ENCODE measurements at regions not wholly inside any gene's neighbourhood (a gene's known extent, or its start where the extent isn't known, plus 50 kb on each side); places are given as distances from the start of the nearest gene placed in this dataset.

DNA sequence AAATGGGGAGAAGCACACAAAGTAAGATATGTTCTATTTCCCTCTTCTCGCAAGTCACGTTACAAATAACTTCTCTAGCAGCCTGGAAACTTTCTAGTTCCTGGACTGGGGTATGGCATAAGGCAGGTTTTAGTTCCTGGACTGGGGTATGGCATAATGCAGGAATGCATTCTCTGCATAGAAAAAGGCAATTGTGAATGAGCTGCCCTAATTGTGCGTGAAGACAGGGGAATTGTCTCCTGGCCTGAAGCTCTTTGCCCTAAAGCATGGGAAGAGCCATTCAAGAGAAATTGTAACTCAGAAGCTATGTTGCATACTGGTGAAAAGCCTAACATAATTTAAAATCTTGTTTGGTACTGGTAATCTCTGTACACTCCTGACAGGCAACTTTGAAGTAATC, 54.3 kb upstream of the CBLB start:
- DNase-seq: no peak

DNA sequence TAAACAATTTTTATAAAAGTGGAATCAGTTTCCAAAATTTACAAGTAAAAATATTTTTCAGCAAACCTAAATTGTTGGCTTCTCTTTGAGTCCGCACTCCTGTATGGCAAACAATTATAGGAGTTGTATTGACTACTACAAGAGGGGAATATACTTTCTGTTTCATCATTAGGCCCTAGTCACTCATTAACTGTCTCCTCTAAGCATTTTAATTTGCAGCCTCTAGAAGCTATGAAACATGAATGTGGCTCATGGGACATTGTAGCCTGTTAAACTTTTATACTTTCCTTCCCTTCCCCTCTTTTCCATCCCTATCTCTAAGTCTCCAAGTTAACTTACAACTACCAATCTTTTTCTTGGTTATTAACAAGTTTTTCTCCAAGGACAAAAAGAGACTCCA, 58.9 kb upstream of the CBLB start:
- no peak for DNase-seq

DNA sequence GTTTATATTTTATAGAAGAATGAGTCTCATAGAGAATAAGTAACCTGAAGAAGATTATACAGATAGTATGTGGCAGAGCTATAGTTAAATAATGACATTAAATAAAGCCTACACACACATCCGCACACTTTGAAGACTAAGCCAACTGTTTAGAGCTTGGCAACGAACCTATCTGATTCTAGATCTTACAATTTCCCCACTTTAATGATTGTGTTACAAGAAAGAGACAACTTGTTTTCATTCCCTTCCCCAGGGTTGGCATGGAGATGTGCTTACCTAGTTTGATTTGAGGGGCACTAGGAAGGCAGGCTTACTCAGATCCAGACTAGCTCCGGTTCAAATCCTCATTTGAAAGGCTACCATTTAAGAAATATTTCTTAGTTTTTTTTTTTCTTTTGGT, 61.9 kb upstream of the CBLB start:
- no peak for DNase-seq

DNA sequence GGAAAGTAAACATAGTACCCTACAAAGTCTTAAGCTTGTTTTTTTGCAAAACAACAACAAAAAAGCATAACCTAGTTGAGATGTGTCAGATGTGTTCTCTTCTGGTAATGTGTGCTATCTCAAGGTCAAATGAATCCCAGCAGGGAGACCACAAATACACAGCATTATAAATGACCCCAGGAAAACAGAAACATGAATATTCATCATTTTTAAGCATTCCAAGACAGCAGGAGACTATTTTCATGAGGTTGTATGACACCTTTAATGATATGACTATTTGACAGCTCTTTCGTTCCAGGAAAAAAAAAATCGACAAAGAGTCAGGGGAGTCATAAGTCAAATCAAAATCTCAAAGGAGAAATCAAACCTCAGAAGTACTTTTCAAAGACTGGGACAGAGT, 62.7 kb upstream of the CBLB start:
- DNase-seq: no peak

DNA sequence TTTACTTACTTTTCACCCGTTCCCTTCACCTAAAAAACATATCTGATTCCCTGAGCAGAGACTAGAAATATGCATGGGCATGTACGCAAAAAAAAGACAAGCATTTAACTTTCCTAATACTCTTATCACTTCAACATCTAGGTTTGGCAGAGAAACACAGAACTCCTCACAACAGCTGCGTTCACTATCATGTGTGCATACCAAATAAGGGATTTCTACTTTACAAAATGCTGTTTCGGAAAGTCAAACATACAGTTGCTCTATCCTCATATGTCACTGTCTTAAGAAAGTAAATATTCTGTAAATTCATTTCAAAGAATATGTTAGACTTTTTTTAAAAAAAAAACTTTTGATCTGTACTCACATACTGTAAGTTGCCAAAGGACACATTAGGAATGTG, 65.1 kb upstream of the CBLB start:
- DNase-seq: peak; percentile 30

DNA sequence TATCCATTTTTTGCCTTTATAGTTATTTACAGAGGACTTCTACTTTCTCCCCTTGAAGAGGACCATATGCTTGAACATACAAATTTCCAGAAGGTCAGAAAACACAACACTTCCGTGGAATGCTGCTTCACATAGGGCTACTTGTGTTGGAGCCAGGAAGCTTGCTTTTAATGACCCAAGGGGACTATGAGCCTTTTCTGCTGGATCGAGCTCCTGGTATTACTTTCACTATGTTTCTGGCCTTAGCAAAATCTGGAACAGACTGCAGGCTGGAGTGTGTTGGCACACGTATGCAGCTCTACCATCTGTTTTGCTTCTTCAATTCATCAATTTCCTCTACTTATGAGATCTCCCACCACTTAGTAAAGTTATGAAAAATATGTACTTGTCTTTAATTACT, 69.3 kb upstream of the CBLB start:
- DNase-seq: peak; percentile 44

DNA sequence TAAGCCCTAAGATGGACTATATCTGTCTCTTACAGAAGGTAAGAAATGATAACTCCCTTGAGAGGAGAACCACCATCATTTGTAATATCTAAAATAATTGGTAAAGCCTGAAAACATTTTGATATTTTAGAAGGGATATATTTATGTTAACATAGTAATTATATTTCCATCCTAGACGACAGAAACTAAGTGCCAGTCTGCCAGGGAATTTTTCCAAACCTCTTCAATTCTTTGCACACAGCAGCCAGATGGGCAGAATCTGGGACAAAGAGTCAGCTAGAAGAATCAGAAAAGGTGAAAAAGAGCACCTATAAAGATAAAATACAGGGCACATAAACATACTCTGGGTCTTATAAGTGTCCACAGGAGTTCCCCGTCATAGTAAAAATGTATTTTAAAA, 70.0 kb upstream of the CBLB start:
- DNase-seq: no peak

DNA sequence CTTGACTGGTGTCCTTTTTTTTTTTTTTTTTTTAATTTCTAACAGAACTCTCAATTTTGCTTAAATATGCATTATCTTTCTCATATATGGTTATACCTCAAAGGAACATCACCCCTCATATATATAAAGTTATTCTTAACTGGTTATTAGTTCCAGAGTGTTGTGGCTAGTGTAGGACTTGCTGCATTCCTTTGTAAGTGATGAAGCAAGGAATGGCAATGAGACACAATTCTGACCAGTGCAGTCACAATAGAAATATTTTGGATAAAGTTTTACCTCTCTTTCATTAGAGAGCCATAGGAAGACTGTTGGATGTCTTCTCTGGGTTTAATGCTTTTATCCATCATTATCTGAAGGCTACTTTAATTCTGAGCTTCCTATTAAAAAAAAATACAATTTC, 75.5 kb upstream of the CBLB start:
- DNase-seq: no peak

DNA sequence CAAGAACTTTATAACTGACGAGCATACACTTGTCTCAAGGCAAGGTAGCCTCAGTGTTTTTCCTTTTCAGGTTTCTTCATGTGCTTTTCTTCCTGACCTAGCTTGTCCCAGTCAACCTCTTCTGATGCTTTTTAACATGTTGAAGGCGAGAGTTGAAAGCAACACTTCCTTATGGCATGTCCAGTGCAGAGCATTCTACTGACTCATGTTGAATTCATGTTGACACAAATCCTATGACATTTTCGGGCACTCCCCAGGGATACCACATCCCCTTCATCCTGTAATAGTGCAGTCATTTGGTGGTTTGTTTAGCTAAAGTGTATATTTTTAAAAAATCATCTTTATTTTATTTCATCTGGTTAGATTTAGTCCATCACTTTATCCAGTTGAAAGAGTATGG, 75.9 kb upstream of the CBLB start:
- no peak for DNase-seq

DNA sequence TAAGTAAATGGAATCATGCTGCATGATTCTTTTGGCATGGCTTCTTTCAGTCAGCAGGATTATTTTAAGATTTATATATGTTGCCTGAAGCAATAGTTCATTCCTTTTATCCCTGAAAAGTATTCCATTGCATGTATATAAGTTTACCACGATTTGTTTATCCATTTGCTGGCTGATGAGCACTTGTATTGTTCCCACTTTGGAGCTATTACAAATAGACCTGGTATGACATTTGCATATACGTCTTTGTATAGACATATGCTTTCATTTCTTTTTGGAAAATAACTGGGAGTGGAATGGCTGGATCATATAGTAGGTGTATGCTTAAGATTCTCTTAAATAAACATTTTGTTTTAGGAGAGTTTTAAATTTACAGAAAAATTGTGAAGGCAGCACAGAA, 79.3 kb upstream of the CBLB start:
- no peak for DNase-seq

DNA sequence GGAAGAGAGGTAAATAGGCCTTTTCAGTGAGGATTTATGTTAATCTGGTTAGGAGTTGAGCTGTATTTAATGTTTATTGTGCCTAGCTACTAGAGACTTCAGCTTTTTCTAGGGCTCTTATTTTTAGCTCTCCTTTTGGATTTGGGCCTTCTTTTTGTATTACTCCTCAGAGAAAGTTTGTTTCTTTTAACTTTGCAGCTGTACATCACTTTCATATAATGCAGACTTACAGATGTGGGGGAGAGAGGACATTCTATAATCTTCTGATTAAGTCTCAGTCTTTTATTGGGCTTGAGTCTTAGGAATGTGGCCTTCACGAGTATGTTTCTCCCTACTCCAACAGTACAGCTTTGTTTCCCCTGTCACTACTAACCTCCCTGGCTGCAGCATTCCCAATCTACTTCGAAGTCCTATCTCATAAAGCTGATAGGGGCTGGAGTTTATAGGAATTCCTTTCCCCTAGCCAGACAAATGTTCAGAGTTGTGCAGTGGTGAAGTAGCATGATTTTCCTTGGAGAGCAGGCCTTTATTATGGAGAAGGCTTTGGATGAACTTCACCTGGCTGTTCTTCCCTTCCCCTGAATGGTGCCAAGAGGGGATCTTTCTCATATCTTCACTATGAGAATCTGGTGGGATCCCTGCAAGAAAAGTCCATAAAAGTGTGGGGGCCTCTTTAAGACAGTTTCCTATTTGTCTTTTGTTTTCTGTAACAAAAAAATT, 82.2 kb upstream of the CBLB start:
- DNase-seq: no peak

DNA sequence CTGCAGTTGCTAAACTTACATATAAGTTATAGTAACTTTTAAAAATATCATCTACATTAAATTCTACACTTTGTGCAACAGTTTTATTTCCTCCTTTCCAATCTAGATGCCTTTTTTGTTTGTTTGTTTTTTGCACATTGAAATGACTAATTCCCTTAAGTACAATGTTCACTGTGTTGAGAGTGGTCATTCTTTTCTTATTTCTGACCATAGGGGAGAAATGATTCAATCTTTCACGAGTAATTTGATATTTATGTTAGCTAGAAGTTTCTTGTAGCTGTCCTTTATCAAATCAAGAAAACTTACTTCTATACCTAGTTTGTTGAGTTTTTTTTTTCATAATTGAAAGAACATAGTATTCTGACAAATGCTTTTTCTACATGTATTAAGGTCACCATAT, 85.0 kb upstream of the CBLB start:
- DNase-seq: no peak

DNA sequence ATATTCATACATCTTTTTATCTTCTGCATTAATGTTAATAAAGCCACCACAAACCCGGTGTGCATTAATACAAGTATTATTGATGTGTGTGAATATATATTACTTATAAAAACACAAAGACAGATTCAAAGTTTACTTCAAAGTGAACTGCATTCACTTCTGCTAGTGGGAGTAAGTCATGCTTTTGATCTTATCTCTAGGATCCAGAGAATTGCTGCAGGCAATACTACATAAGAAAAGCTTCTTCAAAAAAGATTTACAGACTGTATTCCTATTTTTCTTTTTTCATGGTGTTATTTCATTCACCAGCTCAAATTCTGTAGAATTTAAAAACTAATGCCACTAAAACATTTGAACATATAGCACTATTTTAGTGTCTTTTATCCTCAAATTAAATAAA, 87.5 kb upstream of the CBLB start:
- DNase-seq: no peak

DNA sequence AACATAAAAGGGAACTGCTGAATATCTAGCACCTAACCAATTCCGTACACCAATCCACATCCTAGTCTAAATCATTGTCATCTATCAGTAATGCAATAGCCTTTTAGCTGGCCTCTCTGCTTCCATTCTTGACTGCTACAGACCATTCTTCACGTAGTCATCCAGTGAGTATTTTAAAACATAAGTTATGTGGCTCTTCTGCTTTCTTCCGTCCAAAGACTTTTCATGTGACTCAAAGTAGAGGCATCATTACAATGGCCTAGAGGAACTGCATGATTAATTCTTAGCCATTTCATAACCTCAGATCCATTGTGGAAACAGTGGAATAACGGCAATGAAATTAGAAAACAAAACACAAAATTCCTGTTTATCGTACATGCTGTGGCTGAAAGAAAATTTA, 88.9 kb upstream of the CBLB start:
- DNase-seq: no peak

DNA sequence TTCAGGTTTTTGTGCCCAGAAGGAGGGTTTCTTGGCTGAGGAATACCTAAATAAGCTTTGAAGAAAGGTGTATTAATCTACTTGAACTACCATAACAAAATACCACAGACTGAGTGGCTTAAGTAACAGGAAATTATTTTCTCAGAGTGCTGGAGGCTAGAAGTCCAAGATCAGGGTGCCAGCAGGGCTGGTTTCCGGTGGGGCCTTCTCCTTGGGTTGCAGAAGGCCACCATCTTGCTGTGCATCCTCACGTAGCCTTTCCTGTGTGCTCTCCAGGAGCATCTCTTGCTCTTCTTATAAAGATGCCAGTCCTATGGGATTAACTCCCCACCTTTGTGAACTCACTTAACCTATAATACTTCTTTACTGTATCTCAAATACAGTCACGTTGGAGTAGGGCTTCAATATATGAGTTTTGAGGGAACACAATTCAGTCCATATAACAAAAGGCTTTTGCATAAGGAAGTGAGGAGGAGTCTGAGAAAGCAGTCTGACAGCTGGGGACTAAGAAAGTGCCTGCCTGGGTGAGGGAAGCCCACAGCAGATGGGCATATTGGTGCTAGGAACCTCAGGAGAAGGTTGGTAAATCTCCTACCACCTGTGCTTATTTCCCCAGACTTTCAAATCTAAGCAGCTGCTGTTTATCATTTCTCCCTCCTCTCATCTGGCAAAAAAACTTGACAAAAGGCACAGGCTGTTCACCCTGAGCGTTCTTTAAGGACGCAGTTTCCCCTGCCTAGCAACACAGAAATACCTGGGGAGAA, 89.6 kb upstream of the CBLB start:
- DNase-seq: no peak

DNA sequence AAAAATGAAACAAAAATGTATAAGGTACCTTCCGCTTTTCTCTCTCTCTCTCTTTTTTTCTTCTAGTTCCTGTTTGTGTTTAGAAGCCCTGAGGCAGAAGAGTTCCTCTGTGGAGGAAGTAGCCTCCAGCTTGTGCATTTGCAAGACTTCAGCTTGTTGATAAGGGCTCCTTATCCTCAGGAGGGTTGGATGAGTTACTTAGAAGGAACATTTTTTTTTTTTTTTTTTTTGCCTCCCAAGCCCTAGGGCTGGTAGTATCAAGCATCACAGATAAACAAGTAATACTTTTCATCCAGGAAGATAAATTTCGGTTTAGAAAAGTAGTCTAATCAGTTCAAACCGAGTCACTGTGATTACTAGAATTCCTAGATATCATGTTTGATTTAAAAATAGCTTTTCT, 91.0 kb upstream of the CBLB start:
- DNase-seq: peak; percentile 21

DNA sequence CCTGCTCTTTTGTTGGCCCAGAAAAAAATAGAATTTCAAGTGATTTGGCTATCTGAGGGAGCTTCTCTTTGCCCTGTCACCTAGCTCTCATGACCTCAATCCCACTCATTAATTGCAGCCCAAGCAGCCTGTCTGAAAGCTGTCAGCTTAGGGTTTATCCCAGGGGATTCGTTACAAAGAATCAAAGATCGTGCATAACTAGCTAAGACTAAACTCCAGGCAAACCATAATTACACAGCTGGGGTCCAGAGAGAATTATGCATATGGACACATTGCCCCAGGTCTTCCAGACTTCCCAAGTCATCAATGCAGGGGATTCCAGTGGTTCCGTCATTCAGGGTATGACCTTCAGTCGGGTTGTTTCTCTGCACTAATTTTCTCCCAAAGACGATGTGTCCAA, 91.6 kb upstream of the CBLB start:
- peak; percentile 60 for DNase-seq

DNA sequence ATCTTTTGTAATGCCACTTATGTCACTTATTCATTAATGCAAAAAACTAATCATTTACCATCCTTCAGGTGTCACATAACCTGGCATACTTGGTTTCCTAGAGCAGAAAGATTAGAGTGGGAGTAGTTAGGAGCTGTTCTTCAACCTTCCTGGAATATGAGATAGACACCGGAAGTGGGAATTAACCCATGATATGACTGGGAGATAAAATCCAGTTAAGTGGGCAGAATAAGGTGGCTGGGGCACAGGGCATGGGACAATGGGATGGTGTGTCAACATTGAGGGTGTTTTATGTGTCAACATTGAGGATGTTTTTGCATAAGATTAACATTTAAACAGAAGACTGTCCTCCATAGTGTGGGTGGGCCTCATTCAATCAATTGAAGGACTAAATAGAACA, 94.3 kb upstream of the CBLB start:
- DNase-seq: no peak

DNA sequence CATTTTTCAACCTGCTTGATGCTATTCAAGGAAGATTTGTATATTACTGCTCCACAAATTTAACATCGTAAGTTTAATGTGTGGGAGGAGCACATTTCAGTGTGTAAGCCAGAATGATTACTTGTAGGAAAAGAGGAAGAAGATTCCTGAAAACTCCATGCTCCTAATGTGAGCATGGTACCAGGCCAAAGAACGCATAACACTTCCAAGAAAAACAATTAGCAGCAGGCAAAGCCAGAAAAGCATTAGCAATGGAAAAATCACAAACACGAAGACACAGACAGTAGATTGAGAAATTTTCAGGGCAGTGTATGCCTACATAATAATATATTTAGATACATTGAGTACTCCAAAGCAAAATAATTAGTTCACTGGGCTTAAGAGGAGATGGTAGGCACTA, 96.6 kb upstream of the CBLB start:
- peak; percentile 46 for DNase-seq

DNA sequence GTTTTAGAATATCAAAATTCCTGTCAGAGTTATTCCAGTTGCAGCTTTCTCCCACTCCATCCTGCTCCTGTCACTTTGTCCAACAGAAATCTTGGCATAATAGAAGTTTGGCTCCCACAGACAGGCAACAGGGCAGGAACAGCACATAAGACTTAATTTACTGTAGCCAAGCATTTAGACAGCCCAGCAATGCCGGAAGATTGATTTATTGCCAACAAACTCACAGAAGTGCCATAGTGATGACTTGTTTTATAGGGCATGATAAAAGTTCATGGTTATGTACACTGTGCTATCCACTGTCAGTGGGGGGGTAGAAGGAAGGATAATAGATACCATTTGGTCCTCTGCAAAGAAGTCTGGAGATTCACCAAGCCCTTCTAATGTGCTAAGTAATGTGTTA, 98.3 kb upstream of the CBLB start:
- no peak for DNase-seq

DNA sequence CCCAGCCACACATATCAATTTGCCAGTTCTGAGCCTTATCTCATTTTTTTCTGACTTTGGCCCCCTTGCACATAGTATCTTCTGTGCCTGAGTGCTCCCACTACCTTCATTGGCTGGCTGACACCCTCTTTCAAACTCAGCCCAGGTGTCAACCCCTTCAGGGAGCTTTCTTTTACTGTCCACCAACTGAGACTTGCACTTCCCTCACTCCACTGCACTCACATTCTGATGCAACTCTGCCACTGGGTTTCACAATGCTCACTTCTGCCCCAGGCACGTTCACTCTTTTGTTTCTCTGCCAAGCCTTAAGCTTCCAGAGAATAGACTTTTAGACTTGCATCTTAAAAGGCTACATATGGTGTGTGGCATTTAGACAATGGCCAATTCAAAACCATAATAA, 101.5 kb upstream of the CBLB start:
- DNase-seq: no peak

DNA sequence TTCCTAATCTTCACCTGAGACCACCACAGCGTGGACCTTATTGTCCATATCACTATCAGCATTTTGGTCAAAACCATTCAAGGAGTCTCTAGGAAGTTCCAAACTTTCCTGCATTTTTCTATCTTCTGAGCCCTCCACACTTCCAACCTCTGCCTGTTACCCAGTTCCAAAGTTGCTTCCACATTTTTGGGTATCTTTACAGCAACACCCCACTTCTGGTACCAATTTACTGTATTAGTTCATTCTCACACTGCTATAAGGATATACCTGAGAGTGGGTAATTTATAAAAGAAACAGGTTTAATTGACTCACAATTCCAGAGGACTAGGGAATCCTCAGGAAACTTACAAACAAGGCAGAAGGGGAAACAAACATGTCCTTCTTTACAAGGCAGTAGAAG, 103.3 kb upstream of the CBLB start:
- DNase-seq: no peak

DNA sequence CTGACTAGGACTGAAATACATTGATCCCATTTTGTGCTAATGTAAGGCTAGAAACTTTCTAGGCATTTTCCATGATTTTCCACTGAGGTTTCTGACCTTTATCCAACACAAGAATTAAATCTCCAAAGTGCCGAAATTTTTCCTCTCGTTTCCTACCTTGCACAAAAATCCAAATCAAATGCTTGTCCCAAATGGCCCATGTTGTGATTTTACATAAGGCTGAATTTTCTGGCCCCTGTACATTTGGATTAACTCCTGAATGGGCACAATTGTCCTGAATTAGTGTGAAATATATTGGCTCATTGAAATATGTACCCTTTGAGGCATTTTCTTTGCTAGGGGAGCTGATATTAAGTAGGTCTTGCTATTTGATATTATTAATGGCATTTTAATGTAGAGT, 105.6 kb upstream of the CBLB start:
- no peak for DNase-seq

DNA sequence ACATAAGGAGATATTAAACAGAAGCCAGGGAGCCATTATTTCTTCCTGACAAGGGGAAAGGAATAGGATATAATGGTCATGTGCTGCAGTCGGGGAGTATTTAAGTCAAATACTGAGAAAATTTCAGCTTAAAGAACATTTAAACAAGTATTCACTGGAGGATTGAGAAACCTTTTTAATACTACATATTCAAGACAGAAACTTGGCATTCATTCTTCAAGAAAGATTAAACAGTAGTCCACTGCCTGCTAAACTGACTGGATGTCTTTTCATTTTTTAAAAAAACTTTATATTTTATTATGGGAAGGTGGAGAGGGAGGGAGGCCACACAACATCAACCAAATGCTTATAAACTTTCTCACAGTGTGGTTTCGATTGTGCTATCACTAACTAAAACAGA, 107.4 kb upstream of the CBLB start:
- DNase-seq: no peak

DNA sequence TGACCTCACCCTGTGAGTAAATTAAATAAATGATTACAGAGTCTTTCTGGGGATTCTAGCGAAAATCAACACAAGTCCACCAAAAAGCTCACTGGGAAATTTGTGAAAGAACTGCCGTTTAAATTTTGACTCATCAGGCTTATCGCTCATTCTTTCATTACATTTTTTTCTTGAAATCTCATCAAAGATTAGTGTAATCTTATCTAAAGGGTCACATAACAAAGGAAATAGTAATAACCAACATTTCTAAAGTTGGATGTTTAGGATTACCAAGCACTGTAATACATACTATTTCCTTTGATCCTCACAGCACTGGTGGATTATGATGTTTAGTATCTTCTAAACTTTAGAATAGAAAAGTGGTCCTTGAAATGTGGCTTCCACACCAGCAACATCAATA, 111.1 kb upstream of the CBLB start:
- no peak for DNase-seq
